H1 (cell line): ENCODE measurements at regions not wholly inside any gene's neighbourhood (a gene's known extent, or its start where the extent isn't known, plus 50 kb on each side); places are given as distances from the start of the nearest gene placed in this dataset.

Source experiments
- PHF8 ChIP-seq: fragments of 200-600 bp; sonication (generic); conservative IDR thresholded peaks from 2 replicates; pipeline ENCODE4 v1.7.1; 2012; ENCODE audit warnings: low read depth, mild to moderate bottlenecking, inconsistent platforms, low read length, moderate library complexity
- SP2 ChIP-seq: IDR thresholded peaks from 2 replicates; pipeline ENCODE4 v1.6.1; 2012; ENCODE audit warnings: mild to moderate bottlenecking, low read length, inconsistent platforms

DNA sequence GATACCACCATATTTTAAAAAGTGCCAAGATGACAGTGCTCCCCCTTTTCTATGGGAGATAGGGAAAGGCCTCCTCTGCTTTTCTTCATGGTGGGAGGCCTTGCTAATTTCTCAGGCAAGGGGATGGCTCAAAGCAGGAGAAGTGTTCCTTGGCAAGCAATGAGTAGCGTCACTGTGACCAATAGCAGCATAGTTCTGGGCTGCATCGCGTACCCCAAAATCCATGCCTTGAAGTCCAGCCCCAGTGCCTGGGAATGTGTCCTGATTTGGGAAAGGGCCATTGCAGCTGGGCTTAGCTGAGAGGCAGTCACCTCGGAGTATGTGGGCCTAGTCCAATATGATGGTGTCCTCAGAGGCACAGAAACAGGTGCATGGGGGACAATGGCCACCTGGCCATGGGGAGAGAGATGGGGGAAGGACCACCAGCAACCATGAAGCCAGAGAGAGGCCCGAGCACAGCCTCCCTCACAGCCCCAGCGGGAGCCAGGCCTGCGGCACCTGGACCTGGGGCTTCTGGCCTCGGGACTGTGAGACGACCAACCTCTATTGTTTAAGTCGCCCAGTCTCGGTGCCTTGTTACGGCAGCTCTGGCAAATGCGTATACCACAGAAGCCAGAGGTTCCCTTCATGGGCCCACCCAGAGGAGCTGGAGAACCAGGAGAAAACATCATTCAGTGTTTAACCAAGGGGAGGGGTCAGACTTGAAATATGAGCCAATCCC lies 153.1 kb upstream of the RPS6KA2 start (continued):
- TF ChIP-seq PHF8 = no peak
- TF ChIP-seq SP2 = no peak
